UCSD-AML1 (cell line): ENCODE measurements at regions not wholly inside any gene's neighbourhood (a gene's known extent, or its start where the extent isn't known, plus 50 kb on each side); places are given as distances from the start of the nearest gene placed in this dataset.

ENCODE experiments used
- DNase-seq: peaks from one replicate; lab custom pipeline; 2025; ENCODE audit not compliant: unreplicated experiment; lab: John Stamatoyannopoulos, UW

DNA sequence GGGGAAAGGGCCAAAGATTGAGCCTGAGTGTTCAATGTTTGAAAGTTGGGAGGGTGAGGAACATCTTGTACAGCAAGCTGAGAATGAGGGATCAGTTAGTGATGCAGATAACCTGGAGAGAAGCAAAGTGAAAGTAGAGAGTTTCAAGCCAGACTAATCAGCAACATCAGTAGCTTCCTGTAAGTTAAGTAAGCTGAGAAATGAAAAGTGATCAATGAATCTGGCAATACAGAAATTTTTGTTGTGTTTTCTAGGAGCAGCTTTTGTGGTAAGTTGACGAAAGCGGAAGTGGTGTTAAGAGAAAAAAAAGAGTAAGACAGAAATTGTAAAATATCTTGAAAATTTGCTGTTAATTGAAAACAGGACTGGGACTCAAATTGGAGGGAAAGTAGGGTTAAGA is 855.5 kb upstream of the MAP3K7 start:
- no peak for DNase-seq

DNA sequence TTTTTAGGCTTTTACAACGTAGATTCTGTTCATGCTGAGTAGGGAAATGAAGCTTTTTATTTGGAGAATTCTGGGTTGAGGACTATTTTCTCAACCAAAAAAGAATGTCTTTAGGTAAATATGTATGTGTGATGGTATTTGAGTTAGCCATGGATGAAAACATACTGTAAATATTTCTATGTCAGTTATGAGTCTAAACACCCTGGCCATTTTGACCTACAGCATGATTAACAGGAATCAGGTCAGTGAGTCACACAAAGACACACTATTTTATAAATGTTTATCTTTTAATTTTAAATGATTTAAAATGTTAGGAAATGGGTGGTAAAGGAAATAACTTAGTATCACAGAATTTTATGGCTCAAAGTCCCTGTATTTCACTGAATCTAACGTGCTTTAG is 851.7 kb upstream of the MAP3K7 start:
- no peak for DNase-seq

DNA sequence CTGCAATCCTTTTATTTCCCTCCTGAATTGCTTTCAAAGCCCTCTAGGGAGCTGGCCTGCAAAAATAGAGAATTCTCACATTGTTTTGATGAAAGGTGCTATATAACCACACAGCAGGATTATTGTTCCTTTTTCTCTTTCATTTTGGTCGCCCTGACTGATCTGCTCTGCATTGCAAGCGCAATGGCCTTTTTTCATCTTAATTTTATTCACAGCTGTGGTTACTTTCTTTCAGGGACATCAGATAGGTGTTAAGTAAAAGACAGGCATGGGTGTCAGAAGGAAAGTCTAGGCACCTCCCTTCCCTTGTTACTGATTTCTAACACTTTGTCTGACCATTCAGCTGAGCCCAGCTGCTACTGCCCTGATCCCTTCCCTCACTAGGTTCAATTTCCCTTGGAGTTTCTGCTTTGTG is 850.5 kb upstream of the MAP3K7 start:
- DNase-seq = no peak

- DNase-seq = no peak
Observed at GRCh38 chr6:91436448-91436847, 849.6 kb upstream of the MAP3K7 start.

DNA sequence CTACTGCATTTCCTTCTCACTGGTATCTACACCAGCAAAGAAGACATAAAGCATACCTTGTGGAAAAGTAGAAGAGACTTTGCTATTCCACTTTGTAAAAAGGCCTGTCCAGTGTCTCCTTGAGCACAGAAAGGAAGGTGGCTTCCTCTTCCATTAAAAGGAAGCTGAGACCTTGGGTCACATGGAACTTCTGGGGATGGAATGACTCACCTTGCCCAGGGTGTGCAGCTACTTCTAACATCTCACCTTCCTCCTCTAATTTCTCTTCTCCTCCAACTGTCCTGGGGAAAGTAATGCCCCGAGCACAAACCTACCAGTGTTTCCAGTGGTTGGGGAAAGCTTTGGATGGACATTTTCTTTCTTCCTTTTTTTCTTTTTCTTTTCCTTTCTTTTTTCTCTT is 848.8 kb upstream of the MAP3K7 start:
- no peak for DNase-seq

- DNase-seq = no peak
Observed at GRCh38 chr6:91434576-91434975, 847.7 kb upstream of the MAP3K7 start.

GRCh38 chr6:91433660-91434534 is 847.0 kb upstream of the MAP3K7 start:
- no peak for DNase-seq

- no peak for DNase-seq
Observed at GRCh38 chr6:91428953-91429560, 842.2 kb upstream of the MAP3K7 start.

GRCh38 chr6:91428296-91428695 is 841.4 kb upstream of the MAP3K7 start:
- DNase-seq = no peak

- DNase-seq = no peak
Observed at GRCh38 chr6:91420243-91420642, 833.4 kb upstream of the MAP3K7 start.

DNA sequence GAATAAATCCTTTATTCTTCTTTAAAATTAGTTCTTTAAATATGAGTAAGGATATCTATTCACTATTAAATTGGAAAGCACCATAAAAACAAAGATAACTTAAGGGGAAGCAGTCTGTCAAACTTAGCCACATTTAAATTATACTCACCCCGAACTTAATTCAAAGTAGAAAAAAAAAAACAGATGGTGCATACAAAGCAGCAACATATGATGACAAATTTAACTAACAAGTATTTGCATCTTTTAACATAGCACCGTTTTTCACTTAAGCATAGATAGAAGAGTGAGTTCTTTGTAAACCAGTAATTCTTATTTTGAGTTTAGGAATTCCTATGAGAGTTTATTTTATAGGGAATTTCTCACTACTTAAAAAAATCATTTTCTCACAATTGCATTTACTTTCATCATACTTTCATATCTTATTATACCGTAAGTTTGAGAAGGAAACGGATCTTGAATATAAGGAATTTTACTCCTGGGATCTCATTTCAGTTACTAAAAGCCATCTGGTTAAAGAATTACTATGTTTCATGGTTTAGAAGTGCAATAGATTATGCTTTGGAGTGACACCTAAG is 828.2 kb upstream of the MAP3K7 start:
- DNase-seq = no peak

- no peak for DNase-seq
Observed at GRCh38 chr6:91412532-91412931, 825.7 kb upstream of the MAP3K7 start.

DNA sequence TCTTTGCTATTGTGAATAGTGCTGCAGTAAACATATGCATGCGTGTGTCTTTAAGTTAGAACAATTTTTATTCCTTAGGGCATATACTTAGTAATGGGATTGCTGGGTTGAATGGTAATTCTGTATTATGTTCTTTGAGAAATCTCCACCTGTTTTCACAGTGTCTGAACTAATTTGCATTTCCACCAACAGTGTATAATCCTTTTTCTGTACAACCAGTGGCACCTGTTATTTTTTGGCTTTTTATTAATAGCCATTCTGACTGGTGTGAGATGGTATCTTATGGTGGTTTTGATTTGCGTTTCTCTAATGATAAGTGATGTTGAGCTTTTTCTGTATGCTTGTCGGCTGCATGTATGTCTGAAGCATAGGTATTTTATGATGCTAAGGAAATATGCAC is 820.8 kb upstream of the MAP3K7 start:
- no peak for DNase-seq

- DNase-seq = no peak
Observed at GRCh38 chr6:91392951-91393350, 806.1 kb upstream of the MAP3K7 start.

GRCh38 chr6:91387290-91388059 is 800.6 kb upstream of the MAP3K7 start:
- no peak for DNase-seq

- no peak for DNase-seq
Observed at GRCh38 chr6:91386204-91386603, 799.3 kb upstream of the MAP3K7 start.

GRCh38 chr6:91383207-91383606 is 796.3 kb upstream of the MAP3K7 start:
- DNase-seq = no peak

DNA sequence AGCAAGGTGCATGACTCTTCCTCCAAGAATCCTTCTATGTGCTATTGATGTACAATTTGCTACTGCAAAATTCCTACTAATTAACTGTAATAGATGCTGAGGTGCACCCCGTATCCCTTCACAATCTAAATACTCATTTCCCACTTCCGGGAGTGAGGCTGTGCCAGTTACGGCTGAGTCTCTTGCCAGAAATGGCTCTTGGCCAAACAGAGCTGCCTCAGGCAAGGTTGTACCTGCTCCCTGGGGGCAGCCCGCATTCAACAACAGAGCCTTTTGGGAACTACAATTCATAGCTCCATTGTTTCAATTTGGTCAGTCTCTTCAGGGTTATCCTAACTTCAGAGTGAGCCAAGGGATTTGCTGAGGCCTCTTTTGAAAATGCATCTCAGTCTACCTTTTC is 789.8 kb upstream of the MAP3K7 start:
- DNase-seq = no peak

DNA sequence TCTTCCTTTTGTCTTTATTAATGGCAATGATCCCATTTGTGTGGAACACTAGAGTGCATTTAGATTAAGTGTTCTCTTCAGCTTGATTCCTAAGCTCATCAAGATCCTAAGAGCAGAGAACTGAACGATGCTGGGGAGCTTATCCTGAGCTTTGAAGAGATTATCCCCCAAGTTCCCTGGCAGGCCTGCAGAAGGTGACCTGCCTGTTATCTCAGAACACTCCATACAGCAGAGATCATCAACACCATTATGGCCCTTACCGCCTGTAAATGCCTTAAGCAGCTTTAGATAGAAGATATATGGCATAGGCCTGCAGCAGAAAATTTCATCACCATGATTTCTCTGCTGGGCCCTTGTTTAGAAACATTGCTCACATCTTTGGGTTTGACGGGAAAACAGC is 779.9 kb upstream of the MAP3K7 start:
- DNase-seq = no peak

DNA sequence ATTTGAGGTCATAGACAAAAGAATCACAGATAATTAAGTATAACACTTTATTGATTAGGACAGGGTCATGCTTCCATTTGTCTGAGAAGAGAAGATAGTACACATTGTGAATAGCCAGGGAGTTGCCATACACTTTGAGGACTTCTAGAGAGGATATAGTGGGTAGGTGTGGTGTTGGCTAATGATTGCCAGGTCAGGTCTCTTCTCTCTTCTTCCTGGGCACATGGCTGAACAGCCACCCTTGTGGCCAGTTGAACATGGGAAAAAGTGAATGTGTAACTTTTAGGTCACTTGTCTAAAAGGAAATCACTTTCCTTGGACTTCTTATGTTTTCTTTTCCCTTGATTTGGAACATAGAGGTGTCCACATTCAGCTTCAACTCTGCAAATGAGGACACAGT is 772.1 kb upstream of the MAP3K7 start:
- no peak for DNase-seq

GRCh38 chr6:91352878-91353277 is 766.0 kb upstream of the MAP3K7 start:
- DNase-seq = no peak

- no peak for DNase-seq
Observed at GRCh38 chr6:91352321-91352720, 765.4 kb upstream of the MAP3K7 start.
